Fibroblast of lung (primary cell): ENCODE measurements at regions not wholly inside any gene's neighbourhood (a gene's known extent, or its start where the extent isn't known, plus 50 kb on each side); places are given as distances from the start of the nearest gene placed in this dataset.

Experiments used
- DNase-seq, 2 donors: peaks; one replicate each; pipeline versions ENCODE4 v3.0.0 to v3.0.0-alpha.2; 2010; ENCODE audit warnings: low read depth in 2 of 2
- H2AFZ ChIP-seq: 2 replicates; pipeline ENCODE4 v1.5.1; 2012; ENCODE audit warnings: low read length, control low read depth, inconsistent platforms
- H3K27ac ChIP-seq: 2 replicates; pipeline ENCODE4 v1.5.1; 2011; ENCODE audit warnings: low read length, control low read depth; ENCODE audit not compliant: insufficient read depth
- H3K27me3 ChIP-seq: 2 replicates; pipeline ENCODE4 v1.5.1; 2011; ENCODE audit warnings: mild to moderate bottlenecking, low read length; ENCODE audit not compliant: control insufficient read depth, insufficient read depth
- H3K36me3 ChIP-seq: 2 replicates; pipeline ENCODE4 v1.5.1; 2011; ENCODE audit warnings: low read length; ENCODE audit not compliant: control insufficient read depth, insufficient read depth
- H3K4me1 ChIP-seq: 2 replicates; pipeline ENCODE4 v1.5.1; 2011; ENCODE audit warnings: low read length; ENCODE audit not compliant: control insufficient read depth, insufficient read depth; ENCODE audit errors: extremely low read depth
- H3K4me2 ChIP-seq: 2 replicates; pipeline ENCODE4 v1.5.1; 2011; ENCODE audit warnings: low read length, control low read depth; ENCODE audit not compliant: insufficient read depth; ENCODE audit errors: extremely low read depth
- H3K4me3 ChIP-seq, 4 experiments: fragments of 200-600 bp in 1 of 4; sonication (generic) in 1 of 4; replicated peaks in 1 of 4; 2 replicates each; pipeline ENCODE4 v1.5.1; 2011 to 2016; ENCODE audit warnings: low read length in 4 of 4, low read depth in 3 of 4, mild to moderate bottlenecking in 3 of 4, control low read depth in 2 of 4, inconsistent platforms in 1 of 4, mixed read lengths in 1 of 4; ENCODE audit not compliant: insufficient read depth in 1 of 4; ENCODE audit errors: control extremely low read depth in 1 of 4
- H3K79me2 ChIP-seq: 2 replicates; pipeline ENCODE4 v1.5.1; 2012; ENCODE audit warnings: mild to moderate bottlenecking, low read length, inconsistent platforms; ENCODE audit not compliant: control insufficient read depth, insufficient read depth
- H3K9ac ChIP-seq: 2 replicates; pipeline ENCODE4 v1.5.1; 2011; ENCODE audit warnings: mild to moderate bottlenecking, low read length, control low read depth; ENCODE audit not compliant: insufficient read depth
- H3K9me3 ChIP-seq: 2 replicates; pipeline ENCODE4 v1.5.1; 2012; ENCODE audit warnings: low read depth, low read length; ENCODE audit not compliant: control insufficient read depth, insufficient read depth
- H4K20me1 ChIP-seq: 2 replicates; pipeline ENCODE4 v1.5.1; 2011; ENCODE audit warnings: low read length; ENCODE audit not compliant: control insufficient read depth, insufficient read depth; ENCODE audit errors: extremely low read depth
- EZH2 ChIP-seq: IDR thresholded peaks from 2 replicates; pipeline ENCODE4 v1.5.1; 2012; ENCODE audit warnings: low read length, control low read depth, mild to moderate bottlenecking; ENCODE audit errors: missing control alignments
- TF ChIP-seq, protein P1 (sequence below), 2 donors: IDR thresholded peaks in 1 of 2; conservative IDR thresholded peaks in 1 of 2; 1 replicate in 1 of 2; 2 replicates in 1 of 2; pipeline ENCODE4 v1.5.1; 2011 to 2012; ENCODE audit warnings: low read length in 2 of 2, control low read depth in 1 of 2, inconsistent platforms in 1 of 2, low read depth in 1 of 2, mild to moderate bottlenecking in 1 of 2

DNA sequence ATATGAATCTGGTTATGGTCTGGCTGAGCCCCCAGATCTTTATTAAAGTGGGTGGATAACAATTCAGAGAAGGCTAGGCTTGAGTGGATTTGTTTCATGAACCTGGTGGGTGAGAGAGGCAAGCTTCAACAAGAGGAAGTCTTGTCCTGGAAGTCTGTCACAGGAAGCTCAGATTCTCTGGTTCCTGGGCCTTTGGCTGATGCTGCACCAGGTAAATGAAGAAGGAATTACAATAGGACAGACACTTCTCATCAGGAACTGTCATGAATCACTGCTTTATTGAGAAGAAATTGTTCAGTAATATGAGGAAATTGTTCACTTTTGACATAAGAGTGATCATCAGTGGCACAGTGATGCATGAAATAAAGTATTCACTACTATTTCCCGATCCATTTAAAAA lies 167.6 kb upstream of the ELL2 start:
- Histone ChIP-seq H3K9ac (no peak overlapping the region), H3K4me1 (no peaks in the 10 kb centered on the region), H2AFZ (no peak overlapping the region), H3K79me2 (no peaks in the 10 kb centered on the region), H3K27me3 (no peaks in the 10 kb centered on the region), H3K9me3 (no peaks in the 10 kb centered on the region), H3K4me3 (no peak overlapping the region), H3K36me3 (no peaks in the 10 kb centered on the region), H3K4me2 (no peak overlapping the region), H3K27ac (no peak overlapping the region), H4K20me1 (no peaks in the 10 kb centered on the region)
- TF ChIP-seq EZH2: no peak
- TF ChIP-seq, protein P1, sequence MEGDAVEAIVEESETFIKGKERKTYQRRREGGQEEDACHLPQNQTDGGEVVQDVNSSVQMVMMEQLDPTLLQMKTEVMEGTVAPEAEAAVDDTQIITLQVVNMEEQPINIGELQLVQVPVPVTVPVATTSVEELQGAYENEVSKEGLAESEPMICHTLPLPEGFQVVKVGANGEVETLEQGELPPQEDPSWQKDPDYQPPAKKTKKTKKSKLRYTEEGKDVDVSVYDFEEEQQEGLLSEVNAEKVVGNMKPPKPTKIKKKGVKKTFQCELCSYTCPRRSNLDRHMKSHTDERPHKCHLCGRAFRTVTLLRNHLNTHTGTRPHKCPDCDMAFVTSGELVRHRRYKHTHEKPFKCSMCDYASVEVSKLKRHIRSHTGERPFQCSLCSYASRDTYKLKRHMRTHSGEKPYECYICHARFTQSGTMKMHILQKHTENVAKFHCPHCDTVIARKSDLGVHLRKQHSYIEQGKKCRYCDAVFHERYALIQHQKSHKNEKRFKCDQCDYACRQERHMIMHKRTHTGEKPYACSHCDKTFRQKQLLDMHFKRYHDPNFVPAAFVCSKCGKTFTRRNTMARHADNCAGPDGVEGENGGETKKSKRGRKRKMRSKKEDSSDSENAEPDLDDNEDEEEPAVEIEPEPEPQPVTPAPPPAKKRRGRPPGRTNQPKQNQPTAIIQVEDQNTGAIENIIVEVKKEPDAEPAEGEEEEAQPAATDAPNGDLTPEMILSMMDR (conservative IDR thresholded peaks at IDR 0.05 in 1 of 2, IDR thresholded peaks at IDR 0.05 in 1 of 2; ENCODE audit: low read depth in 1 of 2, low read length in 2 of 2): no peak
- DNase-seq: no peak

DNA sequence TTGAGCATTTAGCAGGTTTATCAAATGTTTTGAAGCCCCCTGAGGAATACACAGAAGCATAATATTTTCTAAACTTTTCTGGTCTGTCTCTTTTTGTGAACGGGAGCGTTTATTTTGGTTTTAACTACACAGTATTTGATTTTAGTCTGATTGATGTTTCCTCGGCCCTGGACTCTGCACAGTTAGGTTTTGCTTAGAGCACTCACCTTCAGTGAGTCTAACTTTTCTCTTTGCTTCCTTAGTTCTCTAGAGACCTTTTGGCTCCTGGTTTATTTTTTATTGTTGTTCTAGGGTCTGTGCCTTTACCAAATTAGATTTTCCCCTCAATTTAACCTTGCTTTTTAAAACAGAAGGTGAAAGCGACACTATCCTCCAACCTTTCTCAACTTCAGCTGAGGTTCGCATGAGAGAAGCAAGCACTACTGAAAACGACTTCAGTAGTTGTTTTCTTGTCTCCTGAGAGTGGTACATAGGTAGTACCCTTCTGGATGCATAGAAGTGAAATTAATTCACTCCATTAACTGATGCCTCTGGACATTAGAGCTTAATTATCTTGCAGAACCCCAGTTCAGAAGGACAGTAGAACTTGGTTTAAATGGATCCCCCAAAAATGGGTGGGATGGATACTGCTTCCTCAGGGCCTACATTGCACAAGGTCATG lies 166.7 kb upstream of the ELL2 start:
- H3K4me2 ChIP-seq: no peak overlapping the region
- H4K20me1 ChIP-seq: no peaks in the 10 kb centered on the region
- no peak for DNase-seq
- H3K4me3 ChIP-seq: no peak overlapping the region
- H3K27me3 ChIP-seq: no peaks in the 10 kb centered on the region
- H3K79me2 ChIP-seq: no peaks in the 10 kb centered on the region
- no peaks in the 10 kb centered on the region for H3K9me3 ChIP-seq
- no peaks in the 10 kb centered on the region for H3K4me1 ChIP-seq
- H3K36me3 ChIP-seq: no peaks in the 10 kb centered on the region
- no peak for TF ChIP-seq EZH2
- TF ChIP-seq, protein P1 (conservative IDR thresholded peaks at IDR 0.05 in 1 of 2, IDR thresholded peaks at IDR 0.05 in 1 of 2; ENCODE audit: low read depth in 1 of 2, low read length in 2 of 2): no peak
- no peak overlapping the region for H3K27ac ChIP-seq
- H2AFZ ChIP-seq: no peak overlapping the region
- H3K9ac ChIP-seq: no peak overlapping the region

GRCh38 chr5:96127538-96127937 lies 165.9 kb upstream of the ELL2 start:
- Histone ChIP-seq H3K4me1 (no peaks in the 10 kb centered on the region), H3K79me2 (no peaks in the 10 kb centered on the region), H3K4me3 (no peak overlapping the region), H3K9me3 (no peaks in the 10 kb centered on the region), H4K20me1 (no peaks in the 10 kb centered on the region), H3K27me3 (no peaks in the 10 kb centered on the region), H3K36me3 (no peaks in the 10 kb centered on the region), H2AFZ (no peak overlapping the region), H3K27ac (no peak overlapping the region), H3K9ac (no peak overlapping the region), H3K4me2 (no peak overlapping the region)
- no peak for DNase-seq
- TF ChIP-seq, protein P1 (conservative IDR thresholded peaks at IDR 0.05 in 1 of 2, IDR thresholded peaks at IDR 0.05 in 1 of 2; ENCODE audit: low read depth in 1 of 2, low read length in 2 of 2): no peak
- no peak for TF ChIP-seq EZH2
